Thoracic aorta (tissue), 2 donors: ENCODE measurements at regions not wholly inside any gene's neighbourhood (a gene's known extent, or its start where the extent isn't known, plus 50 kb on each side); places are given as distances from the start of the nearest gene placed in this dataset.

Experiments used
- ATAC-seq: fragments of 150-250 bp; one replicate; pipeline ENCODE4 v1.8.0; 2017; ENCODE audit warnings: low read depth; ENCODE audit not compliant: insufficient number of reproducible peaks, low FRiP score
- DNase-seq: peaks from one replicate; pipeline ENCODE4 v3.0.0-alpha.2; 2020; ENCODE audit warnings: low spot score
- H3K27ac ChIP-seq, 2 donors: fragments of 200-600 bp; sonication (generic); 1 replicate in 1 of 2; 2 replicates in 1 of 2; pipeline ENCODE4 v1.5.1; 2016; ENCODE audit warnings: mild to moderate bottlenecking in 2 of 2, moderate library complexity in 2 of 2
- H3K27me3 ChIP-seq: fragments of 200-600 bp; sonication (generic); replicated peaks from 2 replicates; pipeline ENCODE4 v1.6.0; 2016; ENCODE audit warnings: mild to moderate bottlenecking; ENCODE audit not compliant: insufficient read depth
- H3K36me3 ChIP-seq: fragments of 200-600 bp; sonication (generic); one replicate; pipeline ENCODE4 v1.5.1; 2016
- H3K4me1 ChIP-seq, 2 donors: fragments of 200-600 bp; sonication (generic); 1 replicate in 1 of 2; 2 replicates in 1 of 2; pipeline versions ENCODE4 v1.5.1 to v1.6.0; 2016; ENCODE audit warnings: low read depth in 2 of 2, mild to moderate bottlenecking in 1 of 2; ENCODE audit not compliant: control insufficient read depth in 1 of 2
- H3K4me3 ChIP-seq: fragments of 200-600 bp; sonication (generic); 2 replicates; pipeline ENCODE4 v1.5.1; 2016; ENCODE audit warnings: mild to moderate bottlenecking
- H3K9me3 ChIP-seq: fragments of 200-600 bp; sonication (generic); 2 replicates; pipeline ENCODE4 v1.5.1; 2016
- CTCF ChIP-seq: fragments of 200-600 bp; sonication (generic); IDR thresholded peaks from one replicate; pipeline ENCODE4 v1.5.1; 2019; ENCODE audit warnings: antibody characterized with exemption

DNA sequence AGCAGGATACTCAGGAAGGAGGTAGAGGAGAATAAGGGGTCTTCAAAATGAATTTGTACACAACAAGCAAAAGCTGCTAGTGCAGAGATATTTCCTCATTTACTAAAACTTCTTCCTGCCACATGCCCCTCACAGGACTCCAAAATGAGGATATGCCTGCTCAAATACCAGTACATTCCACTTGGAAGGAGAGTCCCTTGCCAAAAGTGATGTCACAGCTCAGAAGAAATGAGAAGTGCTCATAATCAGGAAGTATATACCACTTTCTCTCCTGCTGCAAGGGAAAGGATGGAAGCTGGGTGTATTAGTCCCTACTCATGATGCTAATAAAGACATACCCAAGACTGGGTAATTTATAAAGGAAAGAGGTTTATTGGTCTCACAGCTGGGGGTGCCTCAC, 87.7 kb upstream of the FSHR start:
- no peaks in the 10 kb centered on the region for H3K27me3 ChIP-seq
- H3K4me1 ChIP-seq = no peaks in the 10 kb centered on the region
- no peak for ATAC-seq
- TF ChIP-seq CTCF = no peak
- DNase-seq = no peak
- H3K9me3 ChIP-seq = no peaks in the 10 kb centered on the region
- H3K27ac ChIP-seq = no peak overlapping the region
- H3K36me3 ChIP-seq = no peaks in the 10 kb centered on the region
- H3K4me3 ChIP-seq = no peak overlapping the region

DNA sequence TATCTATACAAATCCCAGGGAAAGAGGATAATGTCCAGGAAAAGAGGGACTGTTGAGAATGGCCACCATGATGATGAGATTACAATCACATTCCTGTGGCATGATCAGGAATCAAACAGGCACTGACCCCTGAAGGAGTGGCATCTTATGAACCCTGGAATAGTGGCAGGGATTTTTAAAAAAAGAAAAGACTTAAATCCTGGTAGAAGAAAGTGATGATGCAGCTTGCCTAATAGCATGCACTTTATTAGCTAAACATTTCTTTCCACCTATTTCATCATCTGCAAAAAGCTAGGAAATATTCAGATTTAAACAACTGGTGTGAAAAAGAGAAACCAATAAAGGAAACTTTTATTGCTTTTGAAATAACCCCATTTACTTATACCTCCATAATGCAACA, 87.2 kb upstream of the FSHR start:
- TF ChIP-seq CTCF = no peak
- ATAC-seq = no peak
- Histone ChIP-seq H3K9me3 (no peaks in the 10 kb centered on the region), H3K4me1 (no peaks in the 10 kb centered on the region), H3K36me3 (no peaks in the 10 kb centered on the region), H3K27ac (no peak overlapping the region), H3K4me3 (no peak overlapping the region), H3K27me3 (no peaks in the 10 kb centered on the region)
- no peak for DNase-seq

DNA sequence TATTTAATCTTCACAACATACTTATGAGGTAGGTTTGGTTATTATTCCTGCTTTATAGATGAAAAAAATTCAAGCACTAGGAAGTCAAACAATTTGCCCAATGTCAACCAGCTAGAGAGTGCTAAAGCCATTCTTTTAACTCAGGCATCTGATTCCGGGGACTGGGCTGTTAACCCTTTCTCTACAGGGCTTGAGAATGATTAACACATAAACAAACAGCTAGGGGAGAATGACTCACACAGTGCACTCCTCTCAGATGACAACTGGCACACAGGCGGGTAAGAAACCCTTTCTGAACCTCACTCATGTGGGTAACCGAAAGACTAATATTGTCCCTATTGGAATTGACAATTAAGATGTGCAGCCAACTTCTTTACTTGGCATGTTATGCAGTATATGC, 86.3 kb upstream of the FSHR start:
- Histone ChIP-seq H3K4me3 (no peak overlapping the region), H3K4me1 (no peaks in the 10 kb centered on the region), H3K36me3 (no peaks in the 10 kb centered on the region)

GRCh38 chr2:49238604-49238960, 84.3 kb upstream of the FSHR start:
- Histone ChIP-seq H3K4me3 (no peak overlapping the region), H3K9me3 (no peaks in the 10 kb centered on the region), H3K27ac (no peak overlapping the region), H3K36me3 (no peaks in the 10 kb centered on the region), H3K4me1 (no peaks in the 10 kb centered on the region), H3K27me3 (no peaks in the 10 kb centered on the region)
- ATAC-seq = no peak
- no peak for TF ChIP-seq CTCF
- DNase-seq = no peak

More for the DNA sequence above, 86.3 kb upstream of the FSHR start:
- ATAC-seq = no peak
- no peak for TF ChIP-seq CTCF
- Histone ChIP-seq H3K9me3 (no peaks in the 10 kb centered on the region), H3K27ac (no peak overlapping the region), H3K27me3 (no peaks in the 10 kb centered on the region)
- no peak for DNase-seq

GRCh38 chr2:49237867-49238603, 83.7 kb upstream of the FSHR start:
- no peaks in the 10 kb centered on the region for H3K27me3 ChIP-seq
- DNase-seq (no peak), ATAC-seq (no peak)
- no peak for TF ChIP-seq CTCF
- H3K27ac ChIP-seq = no peak overlapping the region
- H3K4me3 ChIP-seq = no peak overlapping the region
- H3K36me3 ChIP-seq = no peaks in the 10 kb centered on the region
- H3K4me1 ChIP-seq = no peaks in the 10 kb centered on the region
- no peaks in the 10 kb centered on the region for H3K9me3 ChIP-seq
